GM20431 (cell line): ENCODE measurements at regions not wholly inside any gene's neighbourhood (a gene's known extent, or its start where the extent isn't known, plus 50 kb on each side); places are given as distances from the start of the nearest gene placed in this dataset.
"Not testable (repeated sequence)": the region's sequence is repeated elsewhere in the genome, so short reads cannot be mapped to it uniquely, and the experiment has no call there.

ENCODE experiments used
- in situ Hi-C: fragments of 300-500 bp; cut with MseI, MboI; formaldehyde crosslinking; loops from one replicate; pipeline ENCODE4 v1.15.0; 2020; ENCODE audit warnings: low sequenced_read_pairs; ENCODE audit not compliant: unreplicated experiment

GRCh38 chr2:230636684-230637271 is 75.9 kb upstream of the CAB39 start:
- in situ Hi-C loops, result no loop called here

- in situ Hi-C loops, result not testable (repeated sequence)
Observed at GRCh38 chr2:230637486-230637885, 75.2 kb upstream of the CAB39 start.

- in situ Hi-C loops, result no loop called here
Observed at GRCh38 chr2:230640540-230641011, 72.1 kb upstream of the CAB39 start.

DNA sequence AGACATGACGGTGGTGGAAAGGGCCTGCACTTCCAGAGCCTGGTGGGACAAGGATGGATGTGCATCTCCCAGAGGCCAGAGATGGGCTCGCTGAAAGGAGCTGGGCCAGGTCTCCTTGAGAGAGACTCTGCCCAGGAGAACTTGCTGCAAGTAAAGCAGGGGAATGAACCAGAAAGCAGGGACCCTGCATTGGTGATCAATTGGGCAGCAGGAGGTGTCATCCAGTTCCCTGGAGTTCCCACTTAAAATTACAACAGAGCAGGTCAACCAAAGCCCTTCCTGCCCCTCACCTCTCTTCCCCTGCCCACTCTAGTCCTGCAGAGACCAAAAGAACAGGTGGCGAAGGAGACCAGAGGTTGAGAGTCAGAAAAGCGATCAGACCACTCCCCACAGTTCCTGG is 69.7 kb upstream of the CAB39 start:
- in situ Hi-C loops, result no loop called here

DNA sequence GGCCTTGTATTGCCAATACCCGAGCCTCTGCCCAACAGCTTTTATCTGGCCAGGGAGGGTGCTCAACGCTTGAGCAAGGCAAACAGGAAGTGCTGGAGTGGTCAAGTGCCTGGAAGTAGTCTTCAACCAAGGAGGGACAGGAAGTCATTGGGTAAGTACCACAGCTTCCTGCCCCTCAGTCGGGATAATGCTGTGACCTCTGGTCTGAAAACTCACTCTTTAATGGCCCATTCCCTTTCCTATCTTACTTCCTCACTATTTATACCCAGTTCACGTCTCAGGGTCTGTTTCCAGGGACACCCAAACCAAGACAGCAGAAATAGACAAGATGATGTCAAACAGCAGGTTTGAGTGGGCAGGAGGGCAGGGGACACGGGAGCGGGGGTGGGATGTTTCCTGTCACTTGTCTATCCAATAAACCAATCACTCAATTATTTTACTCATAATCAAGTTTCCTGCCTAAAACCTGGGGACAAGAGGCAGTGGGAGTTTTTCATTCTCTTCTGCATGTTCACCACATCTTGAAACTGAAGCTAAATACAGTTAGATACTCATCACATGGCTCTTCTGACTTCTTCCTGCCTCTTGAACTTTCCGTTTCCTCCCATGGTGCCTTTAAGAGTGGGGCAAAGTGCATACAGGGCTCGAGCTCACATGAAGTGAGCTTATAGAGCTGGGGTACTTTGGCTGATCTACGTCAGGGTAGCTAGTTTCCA is 68.9 kb upstream of the CAB39 start:
- in situ Hi-C loops, result no loop called here

DNA sequence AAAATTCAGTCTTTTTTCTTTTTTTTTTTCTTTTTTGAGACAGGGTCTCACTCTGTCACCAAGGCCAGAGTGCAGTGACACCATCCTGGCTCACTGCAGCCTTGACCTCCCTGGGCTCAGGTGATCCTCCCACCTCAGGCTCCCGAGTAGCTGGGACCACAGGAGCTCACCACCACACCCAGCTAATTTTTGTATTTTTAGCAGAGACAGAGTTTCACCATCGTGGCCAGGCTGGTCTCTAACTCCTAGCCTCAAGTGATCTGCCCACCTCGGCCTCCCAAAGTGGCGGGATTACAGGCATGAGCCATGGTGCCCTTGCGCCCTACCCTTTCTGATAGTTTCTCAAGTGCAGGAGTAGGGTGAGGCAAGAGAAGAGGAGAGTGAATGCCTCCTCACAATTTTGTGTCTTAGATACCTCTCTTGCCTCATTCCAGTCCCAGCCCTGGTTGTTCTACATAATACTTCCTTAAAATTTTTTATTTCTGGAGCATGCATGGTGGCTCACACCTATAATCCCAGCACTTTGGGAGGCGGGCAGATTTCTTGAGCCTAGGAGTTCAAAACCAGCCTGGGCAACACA is 68.2 kb upstream of the CAB39 start:
- in situ Hi-C loops, result no loop called here

GRCh38 chr2:230648356-230648755 is 64.3 kb upstream of the CAB39 start:
- in situ Hi-C loops, result no loop called here

DNA sequence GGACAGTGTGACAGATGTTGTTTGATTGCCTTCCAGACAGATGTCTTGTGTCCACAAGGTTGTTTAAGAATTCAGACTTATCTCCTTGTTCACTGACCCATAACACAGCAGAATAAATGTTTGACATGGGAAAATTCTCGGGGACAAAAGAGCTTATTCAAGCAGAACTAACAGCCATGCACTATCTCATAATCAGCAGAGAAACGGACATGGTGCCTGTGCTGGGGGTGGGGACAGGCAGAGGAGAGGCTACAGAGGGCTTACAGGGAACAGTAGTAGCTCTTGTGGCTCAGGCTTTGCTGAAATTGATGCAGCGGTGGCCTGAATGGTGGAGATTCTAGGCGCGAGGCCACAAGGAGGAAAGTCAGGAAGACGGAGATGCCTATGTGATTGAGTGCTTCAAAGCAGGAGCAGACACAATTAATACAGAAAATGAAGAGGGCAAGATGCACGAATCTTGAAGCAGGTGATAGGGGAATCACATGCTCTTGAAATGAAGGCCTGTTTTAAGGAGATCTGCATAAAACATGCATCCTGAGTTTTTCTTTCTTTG is 62.0 kb upstream of the CAB39 start:
- in situ Hi-C loops, result no loop called here

DNA sequence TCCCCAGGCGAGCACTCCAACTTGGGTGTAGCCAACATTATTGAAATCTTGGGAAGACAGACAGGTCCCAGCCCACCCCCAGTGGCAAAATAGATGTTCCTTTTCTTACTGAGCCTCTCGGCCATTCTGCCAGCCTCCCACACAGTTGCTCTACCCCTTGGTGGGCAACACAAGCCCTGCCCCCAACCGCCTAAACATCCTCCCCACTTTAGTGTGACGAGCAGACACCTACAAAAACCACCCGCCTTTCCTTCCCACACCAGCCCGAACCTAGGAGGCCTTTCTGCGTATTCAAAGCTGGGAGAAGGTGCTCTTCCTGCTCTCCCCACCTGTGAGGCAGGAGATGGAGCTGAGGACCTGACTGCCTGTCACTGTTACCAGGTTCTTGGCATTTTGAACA is 58.6 kb upstream of the CAB39 start:
- in situ Hi-C loops, result no loop called here

GRCh38 chr2:230657462-230657861 is 55.2 kb upstream of the CAB39 start:
- in situ Hi-C loops, result no loop called here

DNA sequence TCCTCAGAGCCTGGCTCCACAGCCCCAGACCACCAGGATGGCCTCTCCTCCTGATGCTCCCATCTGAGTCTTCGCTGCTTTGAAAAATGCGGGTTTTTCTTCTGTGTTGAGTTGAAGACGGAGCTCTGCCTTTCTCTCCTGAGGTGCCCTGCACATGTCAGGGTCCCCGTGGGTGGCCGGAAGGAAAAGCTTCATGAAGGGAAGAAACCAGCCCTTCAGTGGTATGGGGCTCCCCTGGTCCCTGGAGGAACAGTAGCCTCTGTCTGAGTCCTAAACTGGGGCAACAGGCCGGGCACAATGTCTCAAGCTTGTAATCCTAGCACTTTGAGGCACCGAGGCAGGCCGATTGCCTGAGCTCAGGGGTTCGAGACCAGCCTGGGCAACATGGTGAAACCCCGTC is 54.7 kb upstream of the CAB39 start:
- in situ Hi-C loops, result no loop called here

- in situ Hi-C loops, result no loop called here
Observed at GRCh38 chr2:230658577-230658876, 54.1 kb upstream of the CAB39 start.

- in situ Hi-C loops, result no loop called here
Observed at GRCh38 chr2:230658877-230659652, 53.6 kb upstream of the CAB39 start.

DNA sequence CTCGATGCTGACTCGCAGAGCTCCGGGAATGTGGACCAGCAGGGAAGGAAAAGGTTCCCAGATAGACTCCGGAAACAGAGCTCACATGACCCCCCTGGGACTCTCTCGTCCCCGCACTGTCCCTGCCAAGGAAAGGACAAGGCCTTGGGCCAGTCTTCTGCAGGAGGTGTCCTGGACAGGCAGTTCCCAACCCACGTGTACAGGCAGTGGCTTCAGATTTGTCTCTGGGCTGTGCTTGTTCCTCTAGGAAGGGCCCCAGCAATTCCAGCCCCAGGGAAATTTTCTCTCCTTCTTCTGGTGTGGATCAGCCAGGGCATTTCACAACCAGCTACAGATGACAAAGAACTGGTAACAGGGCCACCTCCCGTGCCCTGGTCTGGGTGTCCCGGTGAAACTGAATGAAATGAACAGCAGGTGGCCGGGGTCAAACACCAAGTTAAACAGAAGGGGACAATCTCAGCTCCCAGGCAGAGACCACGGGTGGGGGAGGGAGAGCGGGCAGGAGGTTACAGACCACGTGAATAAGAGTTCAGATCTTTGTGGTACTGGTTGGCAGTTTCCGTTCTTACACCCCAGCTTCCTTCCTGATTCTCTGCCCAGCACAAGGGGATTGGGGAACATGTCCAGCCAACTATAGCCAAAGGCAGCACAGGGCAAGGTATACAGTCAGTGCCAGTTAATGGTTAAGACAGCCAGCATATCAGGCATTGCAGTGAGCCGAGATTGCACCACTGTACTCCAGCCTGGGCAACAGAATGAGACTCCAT is 52.2 kb upstream of the CAB39 start:
- in situ Hi-C loops, result no loop called here

DNA sequence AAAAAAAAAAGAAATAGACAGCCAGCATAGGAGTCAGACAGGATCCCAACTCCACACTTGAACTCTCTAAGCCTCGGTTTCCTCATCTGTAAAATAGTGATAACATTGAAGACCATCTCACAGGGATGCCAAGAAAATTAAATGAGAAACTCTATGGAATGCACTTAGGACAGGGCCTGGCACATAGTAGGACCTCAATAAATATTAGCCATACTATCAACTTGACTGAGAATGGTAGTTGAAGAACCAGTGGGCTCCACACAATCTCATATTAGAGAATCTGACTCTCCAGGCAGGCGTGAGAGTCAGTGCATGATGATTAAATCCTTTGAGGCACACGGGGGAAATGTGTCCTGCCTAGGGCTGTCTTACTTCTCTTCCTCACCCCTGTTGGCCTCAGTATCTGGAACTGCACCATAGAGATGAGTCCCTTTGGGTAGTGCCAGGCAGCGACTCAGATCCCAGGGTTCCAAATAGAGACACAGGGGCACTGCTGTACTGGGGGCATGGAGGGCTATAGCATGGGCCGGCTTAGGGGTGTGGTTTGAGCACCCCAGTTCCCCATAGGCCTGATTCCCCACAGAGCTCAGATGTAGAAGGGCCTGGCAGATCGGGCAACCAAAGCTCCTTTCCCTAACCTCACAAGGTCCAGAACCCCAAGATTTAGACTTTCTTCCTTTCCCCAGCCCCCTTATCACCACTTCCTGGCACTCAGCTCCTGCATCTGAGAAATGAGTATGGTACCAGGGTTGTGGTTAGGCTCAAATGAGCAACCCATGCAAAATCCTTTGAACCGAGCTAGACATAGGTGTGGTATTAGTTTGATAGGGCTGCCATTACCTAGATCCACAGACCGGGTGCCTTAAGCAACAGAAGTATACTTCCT is 51.3 kb upstream of the CAB39 start:
- in situ Hi-C loops, result no loop called here
